Right lobe of liver (tissue), 6 donors: ENCODE measurements at regions not wholly inside any gene's neighbourhood (a gene's known extent, or its start where the extent isn't known, plus 50 kb on each side); places are given as distances from the start of the nearest gene placed in this dataset.
A peak's percentile ranks its signal among the peaks of the same experiment; 100 is the strongest.
"Not testable (repeated sequence)": the region's sequence is repeated elsewhere in the genome, so short reads cannot be mapped to it uniquely, and the experiment has no call there.

Source experiments
- ATAC-seq, 4 donors: fragments of 200-7000 bp; cut with Tn5 transposase; one replicate each; pipeline ENCODE4 v1.9.1; 2020; ENCODE audit warnings: mild to moderate bottlenecking in 4 of 4, moderate library complexity in 4 of 4
- DNase-seq, 3 donors: peaks; one replicate each; pipeline ENCODE4 v3.0.0-alpha.2; 2020
- H3K27ac ChIP-seq, 3 donors: fragments of 200-600 bp; one replicate each; pipeline ENCODE4 v1.8.0; 2022
- H3K27me3 ChIP-seq, 2 donors: fragments of 200-600 bp; one replicate each; pipeline ENCODE4 v1.8.0; 2022
- H3K36me3 ChIP-seq, 4 donors: fragments of 200-600 bp; sonication (generic) in 1 of 4; one replicate each; pipeline versions ENCODE4 v1.5.1 to v1.8.0; 2017 to 2022; ENCODE audit warnings: control low read depth in 1 of 4
- H3K4me1 ChIP-seq, 4 donors: fragments of 200-600 bp; sonication (generic) in 1 of 4; one replicate each; pipeline versions ENCODE4 v1.5.1 to v1.8.0; 2017 to 2022; ENCODE audit warnings: control low read depth in 1 of 4
- H3K4me3 ChIP-seq, 3 donors: fragments of 200-600 bp; one replicate each; pipeline ENCODE4 v1.8.0; 2022
- H3K9me3 ChIP-seq, 4 donors: fragments of 200-600 bp; sonication (generic) in 1 of 4; one replicate each; pipeline versions ENCODE4 v1.5.1 to v1.8.0; 2017 to 2022; ENCODE audit warnings: control low read depth in 1 of 4
- CTCF ChIP-seq, 4 donors: fragments of 200-600 bp in 3 of 4; fragments of 450-650 bp in 1 of 4; IDR thresholded peaks; one replicate each; pipeline versions ENCODE4 v1.5.1 to v1.8.0; 2016 to 2022; ENCODE audit warnings: antibody characterized with exemption in 4 of 4, mild to moderate bottlenecking in 2 of 4
- POLR2A ChIP-seq: fragments of 450-650 bp; IDR thresholded peaks from one replicate; pipeline ENCODE4 v1.6.1; 2017; ENCODE audit warnings: antibody characterized with exemption, mild to moderate bottlenecking
- WGBS: methylation state at CpG from one replicate; pipeline ENCODE4 v1.1.6; 2018; ENCODE audit warnings: low coverage, low lambda C conversion rate; ENCODE audit not compliant: insufficient coverage; ENCODE audit errors: missing lambda C conversion rate; 5-methylcytosine and 5-hydroxymethylcytosine counted together
- intact Hi-C, 2 donors: fragments of 100-400 bp; cut with DNase I; formaldehyde crosslinking; loops; one replicate each; pipeline versions ENCODE4 v1.11.2 to v1.14.1; 2022
- small RNA-seq, 2 experiments: library from RNA; depleted of rRNA; stranded (forward); fragments of <200 nt; gene quantifications; one replicate each; pipeline ENCODE3, GENCODE V24; 2016
- donor health status: DM: no; HTN: yes; CAD: no.
- donor health status: DM: no; HTN: no; CAD: no.
- donor health status: DM: no; HTN: no; CAD: no.
- donor health status: DM: no; HTN: yes; CAD: no.
- donor health status: DM: no; HTN: yes; CAD: no.

- no CpG with 5 or more reads among the region's 2 CpGs for WGBS
- Histone ChIP-seq H3K4me1 (peaks cover 0 to 8% (median 2%) of the 10 kb centered on the region in 4 donors), H3K27ac (no peak overlapping the region), H3K27me3 (no peaks in the 10 kb centered on the region), H3K9me3 (no peaks in the 10 kb centered on the region), H3K4me3 (no peak overlapping the region), H3K36me3 (no peaks in the 10 kb centered on the region)
- TF ChIP-seq POLR2A (no peak), CTCF (IDR thresholded peaks at IDR 0.05) (no peak)
- intact Hi-C loops = no loop called here
- ATAC-seq = no peak
- no peak for DNase-seq
Measured at GRCh38 chr3:20240154-20240883, 54.3 kb upstream of the SGO1 start.

GRCh38 chr3:20238199-20238598, 52.2 kb upstream of the SGO1 start:
- H3K27me3 ChIP-seq, H3K9me3 ChIP-seq, H3K36me3 ChIP-seq, DNase-seq, intact Hi-C loops, H3K27ac ChIP-seq, H3K4me3 ChIP-seq, ATAC-seq: not testable (repeated sequence)
- WGBS = 100% methylated on average over 3 of the region's 3 CpGs
- peaks cover 0 to 20% (median 7%) of the 10 kb centered on the region in 4 donors for H3K4me1 ChIP-seq

DNA sequence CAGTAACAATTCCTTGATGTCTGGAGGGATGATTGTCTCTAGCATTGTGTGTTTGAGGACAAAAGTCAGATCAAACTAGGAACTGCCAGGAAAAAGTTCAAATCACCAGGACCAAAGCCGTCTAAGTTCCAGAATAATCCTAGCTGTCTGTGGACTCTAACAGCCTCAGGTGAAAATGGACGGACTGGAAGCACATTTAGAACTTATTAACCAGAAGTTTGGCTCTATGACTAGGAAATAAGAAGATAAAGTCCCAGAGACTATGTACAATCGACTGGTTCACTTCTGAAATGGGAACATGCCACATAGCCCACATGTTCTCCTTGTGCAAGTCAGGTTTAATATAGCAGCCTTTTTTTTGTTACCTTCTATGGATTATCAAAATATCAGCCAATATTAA, 50.6 kb upstream of the SGO1 start:
- Histone ChIP-seq H3K4me1 (peaks cover 0 to 29% (median 14%) of the 10 kb centered on the region in 4 donors), H3K27ac (peak overlapping the region; percentile 39 to 90 (median 88)), H3K27me3 (no peaks in the 10 kb centered on the region), H3K4me3 (no peak overlapping the region), H3K9me3 (no peaks in the 10 kb centered on the region), H3K36me3 (no peaks in the 10 kb centered on the region)
- intact Hi-C loops = no loop called here
- peak; percentile 91 to 98 (median 94) for ATAC-seq
- TF ChIP-seq POLR2A (no peak), CTCF (IDR thresholded peaks at IDR 0.05) (no peak)
- DNase-seq = peak in 1 of 3 donors; percentile 56
- WGBS = 39% methylated on average over 3 of the region's 3 CpGs

Small RNA genes in the stretch of these regions (small RNA-seq; reads per million reads assigned to genes)
- gene RNU6-815P (0 reads per million in 2 experiments), gene RNU6-822P (0 reads per million in 2 experiments)
